HTR-8/SVneo (cell line): ENCODE measurements at regions not wholly inside any gene's neighbourhood (a gene's known extent, or its start where the extent isn't known, plus 50 kb on each side); places are given as distances from the start of the nearest gene placed in this dataset.

Experiments
- DNase-seq: peaks from one replicate; pipeline ENCODE4 v3.0.0; 2011; ENCODE audit warnings: low spot score, mixed read lengths; ENCODE audit not compliant: insufficient read length
- FAIRE-seq: peaks from 2 replicates; lab custom pipeline; 2011; peaks lifted over from hg19 to GRCh38; lab: Jason Lieb, UNC

GRCh38 chr2:149993316-149993715, 405.7 kb upstream of the MMADHC start:
- DNase-seq (no peak), FAIRE-seq (no peak)

GRCh38 chr2:149991576-149991975, 404.0 kb upstream of the MMADHC start:
- DNase-seq (no peak), FAIRE-seq (no peak)

GRCh38 chr2:149990965-149991364, 403.4 kb upstream of the MMADHC start:
- no peak for FAIRE-seq
- DNase-seq = no peak

GRCh38 chr2:149989447-149990063, 402.0 kb upstream of the MMADHC start:
- peak; percentile 9 for DNase-seq

GRCh38 chr2:149988361-149988760, 400.8 kb upstream of the MMADHC start:
- no peak for DNase-seq
- FAIRE-seq = no peak

More at GRCh38 chr2:149989447-149990063, 402.0 kb upstream of the MMADHC start:
- FAIRE-seq = no peak

GRCh38 chr2:149986861-149987260, 399.3 kb upstream of the MMADHC start:
- FAIRE-seq = no peak

GRCh38 chr2:149984311-149984710, 396.7 kb upstream of the MMADHC start:
- FAIRE-seq = no peak
- DNase-seq = no peak

More at GRCh38 chr2:149986861-149987260, 399.3 kb upstream of the MMADHC start:
- DNase-seq = no peak

- FAIRE-seq = no peak
- no peak for DNase-seq
Measured at GRCh38 chr2:149972066-149972465, 384.5 kb upstream of the MMADHC start.

GRCh38 chr2:149954981-149955600, 367.5 kb upstream of the MMADHC start:
- FAIRE-seq (no peak), DNase-seq (no peak)

- DNase-seq (no peak), FAIRE-seq (no peak)
Measured at GRCh38 chr2:149953627-149954026, 366.1 kb upstream of the MMADHC start.

GRCh38 chr2:149931486-149931885, 343.9 kb upstream of the MMADHC start:
- no peak for DNase-seq
- FAIRE-seq = no peak

- FAIRE-seq = no peak
- no peak for DNase-seq
Measured at GRCh38 chr2:149928011-149928410, 340.4 kb upstream of the MMADHC start.

- no peak for FAIRE-seq
Measured at GRCh38 chr2:149926149-149926548, 338.6 kb upstream of the MMADHC start.

GRCh38 chr2:149924549-149925213, 337.1 kb upstream of the MMADHC start:
- DNase-seq = no peak
- no peak for FAIRE-seq

More at GRCh38 chr2:149926149-149926548, 338.6 kb upstream of the MMADHC start:
- no peak for DNase-seq

- DNase-seq (no peak), FAIRE-seq (no peak)
Measured at GRCh38 chr2:149924028-149924427, 336.5 kb upstream of the MMADHC start.

GRCh38 chr2:149921911-149922616, 334.5 kb upstream of the MMADHC start:
- no peak for FAIRE-seq
- no peak for DNase-seq

GRCh38 chr2:149920389-149920788, 332.8 kb upstream of the MMADHC start:
- DNase-seq = no peak
- no peak for FAIRE-seq

- FAIRE-seq (no peak), DNase-seq (no peak)
Measured at GRCh38 chr2:149915151-149915550, 327.6 kb upstream of the MMADHC start.

- no peak for FAIRE-seq
- DNase-seq = no peak
Measured at GRCh38 chr2:149908726-149909683, 321.4 kb upstream of the MMADHC start.

GRCh38 chr2:149906886-149907285, 319.3 kb upstream of the MMADHC start:
- FAIRE-seq = no peak
- no peak for DNase-seq
